OCI-LY1 (cell line): ENCODE measurements at regions not wholly inside any gene's neighbourhood (a gene's known extent, or its start where the extent isn't known, plus 50 kb on each side); places are given as distances from the start of the nearest gene placed in this dataset.

Source experiments
- H2AFZ ChIP-seq: fragments of 200-600 bp; sonication (generic), shearing (Covaris generic); 2 replicates; pipeline ENCODE4 v1.6.0; 2014; ENCODE audit warnings: antibody characterized with exemption, mild to moderate bottlenecking, low read length
- H3F3A ChIP-seq: fragments of 200-600 bp; sonication (generic), shearing (Covaris generic); 2 replicates; pipeline ENCODE4 v1.6.0; 2014; ENCODE audit warnings: mild to moderate bottlenecking, antibody characterized with exemption, low read length, moderate library complexity; ENCODE audit not compliant: insufficient read depth
- H3K27ac ChIP-seq: fragments of 200-600 bp; sonication (generic); 2 replicates; pipeline ENCODE4 v1.5.1; 2014; ENCODE audit warnings: low read length, mixed run types, mild to moderate bottlenecking, low read depth; ENCODE audit not compliant: poor library complexity, severe bottlenecking
- H3K27me3 ChIP-seq: fragments of 200-600 bp; sonication (generic); 2 replicates; pipeline ENCODE4 v1.6.0; 2014; ENCODE audit warnings: antibody characterized with exemption, mild to moderate bottlenecking, low read length, moderate library complexity; ENCODE audit not compliant: insufficient read depth
- H3K36me3 ChIP-seq: fragments of 200-600 bp; sonication (generic); 2 replicates; pipeline ENCODE4 v1.6.1; 2014; ENCODE audit warnings: mild to moderate bottlenecking, antibody characterized with exemption, low read length, moderate library complexity, mixed read lengths; ENCODE audit not compliant: insufficient read depth
- H3K4me1 ChIP-seq: fragments of 200-600 bp; sonication (generic); 2 replicates; pipeline ENCODE4 v1.5.1; 2014; ENCODE audit warnings: mild to moderate bottlenecking, low read length, moderate library complexity; ENCODE audit not compliant: insufficient read depth, severe bottlenecking
- H3K4me2 ChIP-seq: fragments of 200-600 bp; sonication (generic), shearing (Covaris generic); 2 replicates; pipeline ENCODE4 v1.6.1; 2014; ENCODE audit warnings: low read length
- H3K4me3 ChIP-seq: fragments of 200-600 bp; sonication (generic); 2 replicates; pipeline ENCODE4 v1.5.1; 2014; ENCODE audit warnings: low read length, low read depth, mild to moderate bottlenecking, mixed read lengths; ENCODE audit not compliant: poor library complexity, severe bottlenecking
- H3K79me2 ChIP-seq: fragments of 200-600 bp; shearing (Covaris generic); 2 replicates; pipeline ENCODE4 v1.6.1; 2016; ENCODE audit warnings: mixed run types, low read length, mixed read lengths; ENCODE audit not compliant: insufficient read depth
- H3K9ac ChIP-seq: fragments of 200-600 bp; sonication (generic), shearing (Covaris generic); 2 replicates; pipeline ENCODE4 v1.6.1; 2014; ENCODE audit warnings: mild to moderate bottlenecking, low read length, mixed read lengths
- H3K9me2 ChIP-seq: fragments of 200-600 bp; sonication (generic), shearing (Covaris generic); 2 replicates; pipeline ENCODE4 v1.6.1; 2014; ENCODE audit warnings: low read depth, mild to moderate bottlenecking, low read length, mixed read lengths
- H3K9me3 ChIP-seq: fragments of 200-600 bp; shearing (Covaris generic); 2 replicates; pipeline ENCODE4 v1.6.1; 2014; ENCODE audit warnings: low read length, mixed read lengths
- H4K20me1 ChIP-seq: fragments of 200-600 bp; sonication (generic), shearing (Covaris generic); 2 replicates; pipeline ENCODE4 v1.6.0; 2016; ENCODE audit warnings: mild to moderate bottlenecking, low read length; ENCODE audit not compliant: insufficient read depth
- EZH2 ChIP-seq: fragments of 200-600 bp; sonication (generic), shearing (Covaris generic); IDR thresholded peaks from 2 replicates; pipeline ENCODE4 v1.8.0; 2017; ENCODE audit warnings: borderline replicate concordance, mixed run types, mild to moderate bottlenecking, antibody characterized with exemption, low read length, moderate library complexity, mixed read lengths
- TF ChIP-seq, protein P1 (sequence below): fragments of 200-600 bp; sonication (generic), shearing (Covaris generic); IDR thresholded peaks from 2 replicates; pipeline ENCODE4 v1.5.1; 2017; ENCODE audit warnings: mild to moderate bottlenecking, antibody characterized with exemption, low read length, moderate library complexity, mixed read lengths

DNA sequence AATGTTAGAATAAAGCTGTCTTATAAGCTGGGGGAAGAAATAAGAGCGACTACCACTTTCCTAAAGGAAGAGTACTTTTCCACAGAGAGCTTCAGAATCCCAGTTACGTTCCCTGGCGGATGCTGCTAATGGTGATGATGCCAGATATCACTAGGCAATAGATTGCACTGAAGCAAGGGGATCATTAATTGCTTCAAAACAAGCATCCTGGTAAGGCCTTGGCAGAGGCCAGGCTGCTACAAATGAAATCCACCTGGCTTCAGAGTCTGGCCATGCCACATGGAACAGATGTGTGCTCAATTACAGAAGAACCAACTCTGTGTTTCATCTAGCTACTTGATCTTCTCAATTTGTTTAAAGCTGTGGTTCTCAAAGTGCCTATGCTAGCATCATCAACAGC, 129.2 kb upstream of the IL12A start:
- no peaks in the 10 kb centered on the region for H3K4me1 ChIP-seq
- no peak overlapping the region for H3K9ac ChIP-seq
- no peak overlapping the region for H3K4me3 ChIP-seq
- no peaks in the 10 kb centered on the region for H3K27me3 ChIP-seq
- no peak overlapping the region for H3K27ac ChIP-seq
- no peaks in the 10 kb centered on the region for H4K20me1 ChIP-seq
- H3K36me3 ChIP-seq, result no peaks in the 10 kb centered on the region
- H3K9me3 ChIP-seq, result no peaks in the 10 kb centered on the region
- H3K4me2 ChIP-seq, result no peak overlapping the region
- H3K9me2 ChIP-seq, result no peaks in the 10 kb centered on the region
- H3F3A ChIP-seq, result no peaks in the 10 kb centered on the region
- TF ChIP-seq EZH2, result no peak
- TF ChIP-seq, protein P1, sequence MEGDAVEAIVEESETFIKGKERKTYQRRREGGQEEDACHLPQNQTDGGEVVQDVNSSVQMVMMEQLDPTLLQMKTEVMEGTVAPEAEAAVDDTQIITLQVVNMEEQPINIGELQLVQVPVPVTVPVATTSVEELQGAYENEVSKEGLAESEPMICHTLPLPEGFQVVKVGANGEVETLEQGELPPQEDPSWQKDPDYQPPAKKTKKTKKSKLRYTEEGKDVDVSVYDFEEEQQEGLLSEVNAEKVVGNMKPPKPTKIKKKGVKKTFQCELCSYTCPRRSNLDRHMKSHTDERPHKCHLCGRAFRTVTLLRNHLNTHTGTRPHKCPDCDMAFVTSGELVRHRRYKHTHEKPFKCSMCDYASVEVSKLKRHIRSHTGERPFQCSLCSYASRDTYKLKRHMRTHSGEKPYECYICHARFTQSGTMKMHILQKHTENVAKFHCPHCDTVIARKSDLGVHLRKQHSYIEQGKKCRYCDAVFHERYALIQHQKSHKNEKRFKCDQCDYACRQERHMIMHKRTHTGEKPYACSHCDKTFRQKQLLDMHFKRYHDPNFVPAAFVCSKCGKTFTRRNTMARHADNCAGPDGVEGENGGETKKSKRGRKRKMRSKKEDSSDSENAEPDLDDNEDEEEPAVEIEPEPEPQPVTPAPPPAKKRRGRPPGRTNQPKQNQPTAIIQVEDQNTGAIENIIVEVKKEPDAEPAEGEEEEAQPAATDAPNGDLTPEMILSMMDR, result no peak
- H3K79me2 ChIP-seq, result no peaks in the 10 kb centered on the region
- no peak overlapping the region for H2AFZ ChIP-seq

GRCh38 chr3:159859836-159860235, 128.8 kb upstream of the IL12A start:
- H2AFZ ChIP-seq, result no peak overlapping the region
- TF ChIP-seq, protein P1, result no peak
- TF ChIP-seq EZH2, result no peak
- no peak overlapping the region for H3K9ac ChIP-seq
- H3K79me2 ChIP-seq, result no peaks in the 10 kb centered on the region
- no peaks in the 10 kb centered on the region for H3K4me1 ChIP-seq
- H4K20me1 ChIP-seq, result no peaks in the 10 kb centered on the region
- no peaks in the 10 kb centered on the region for H3K27me3 ChIP-seq
- no peak overlapping the region for H3K4me2 ChIP-seq
- no peaks in the 10 kb centered on the region for H3K9me3 ChIP-seq
- H3K4me3 ChIP-seq, result no peak overlapping the region
- no peak overlapping the region for H3K27ac ChIP-seq
- H3F3A ChIP-seq, result no peaks in the 10 kb centered on the region
- H3K9me2 ChIP-seq, result no peaks in the 10 kb centered on the region
- H3K36me3 ChIP-seq, result no peaks in the 10 kb centered on the region

DNA sequence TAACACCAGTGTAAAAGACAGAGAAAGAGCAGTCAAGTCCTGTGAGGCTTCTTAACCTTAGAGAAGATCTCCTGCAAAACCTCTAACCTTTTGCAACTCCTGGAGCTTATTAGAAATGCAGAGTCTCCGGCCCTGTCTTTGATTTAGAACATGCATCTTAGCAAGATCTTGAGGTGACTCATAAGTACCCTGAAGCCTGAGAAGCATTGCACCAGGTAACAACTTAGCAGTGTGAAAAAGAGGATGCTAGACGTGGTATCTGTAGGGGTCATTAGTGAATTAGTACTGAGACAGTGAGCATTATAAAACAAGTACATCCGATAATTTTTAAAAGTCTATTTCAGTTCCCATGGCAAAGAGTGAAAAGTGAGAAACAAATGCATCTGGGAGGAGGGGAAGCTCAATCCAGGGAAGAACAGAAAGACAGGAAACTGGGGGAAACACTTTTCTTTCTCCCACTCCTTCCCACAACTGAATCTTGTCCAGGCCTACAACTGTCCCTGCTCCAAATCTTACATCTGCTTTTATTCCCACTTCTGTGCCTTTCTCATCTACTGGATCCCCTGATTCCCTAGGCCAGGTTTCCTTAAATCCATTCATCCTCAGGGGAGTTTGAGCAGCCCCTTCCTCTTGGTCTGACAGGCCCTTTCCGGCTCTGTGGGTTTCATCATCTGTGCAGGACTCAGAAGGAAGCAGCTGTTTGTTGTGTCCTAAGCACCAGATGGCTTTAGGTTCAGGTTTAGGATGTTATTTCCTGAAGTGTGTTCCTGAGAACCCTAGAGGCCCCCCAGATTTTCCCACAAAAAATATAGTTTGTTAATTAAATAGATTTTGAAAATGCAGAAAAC, 128.1 kb upstream of the IL12A start:
- Histone ChIP-seq H3K4me3 (no peak overlapping the region), H3F3A (no peaks in the 10 kb centered on the region), H3K9me2 (no peaks in the 10 kb centered on the region), H3K79me2 (no peaks in the 10 kb centered on the region), H3K4me1 (no peaks in the 10 kb centered on the region), H3K27ac (no peak overlapping the region), H3K4me2 (no peak overlapping the region), H3K9me3 (no peaks in the 10 kb centered on the region), H3K9ac (no peak overlapping the region), H4K20me1 (no peaks in the 10 kb centered on the region), H3K36me3 (no peaks in the 10 kb centered on the region), H3K27me3 (no peaks in the 10 kb centered on the region), H2AFZ (no peak overlapping the region)
- no peak for TF ChIP-seq EZH2
- TF ChIP-seq, protein P1, result no peak
